ENCODE measurements at regions not wholly inside any gene's neighbourhood (a gene's known extent, or its start where the extent isn't known, plus 50 kb on each side); places are given as distances from the start of the nearest gene placed in this dataset.

DNA sequence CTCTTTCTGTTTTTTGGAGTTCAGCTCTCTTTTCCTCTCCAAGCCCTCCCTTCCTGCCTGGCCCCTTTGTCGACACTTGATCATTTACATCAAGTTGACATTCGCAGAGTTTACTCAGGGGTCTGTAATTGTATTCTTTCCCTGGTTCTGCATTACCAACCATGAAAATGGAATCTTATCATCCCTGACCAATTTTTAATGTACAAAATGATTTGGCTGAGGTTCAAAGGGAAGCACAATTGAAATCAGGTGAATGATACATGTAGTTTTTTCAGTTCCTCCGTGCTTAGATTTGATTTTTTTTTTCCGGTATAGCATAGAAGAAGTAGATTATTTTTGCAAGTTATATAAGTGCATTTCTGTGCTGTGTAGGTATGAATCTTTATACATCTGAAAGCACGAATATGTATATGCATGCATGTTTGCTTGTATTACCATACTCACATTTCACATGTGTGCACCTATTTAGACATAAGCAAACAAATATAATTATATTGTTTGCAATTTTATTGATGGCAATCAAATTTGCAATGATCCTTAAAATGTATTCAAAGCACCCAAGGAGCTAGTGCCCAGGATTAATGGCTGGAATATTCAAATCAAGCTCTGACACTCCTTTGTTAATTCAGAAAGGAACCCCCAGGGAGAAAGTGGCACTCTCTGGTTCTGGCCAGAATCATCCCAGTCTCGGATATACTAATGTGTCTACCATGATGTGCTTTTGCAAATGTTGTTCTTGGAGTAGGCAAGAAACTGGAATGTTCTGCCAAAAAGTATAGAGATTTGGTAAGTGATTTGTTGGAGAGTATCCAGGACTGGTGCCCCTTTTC lies 189.3 kb downstream of the VRK1 start:
- DNase-seq, result no peak
- no peaks in the 10 kb centered on the region for H3K4me1 Mint-ChIP-seq
- H3K27ac Mint-ChIP-seq, result no peak overlapping the region
- TF ChIP-seq, protein P1, sequence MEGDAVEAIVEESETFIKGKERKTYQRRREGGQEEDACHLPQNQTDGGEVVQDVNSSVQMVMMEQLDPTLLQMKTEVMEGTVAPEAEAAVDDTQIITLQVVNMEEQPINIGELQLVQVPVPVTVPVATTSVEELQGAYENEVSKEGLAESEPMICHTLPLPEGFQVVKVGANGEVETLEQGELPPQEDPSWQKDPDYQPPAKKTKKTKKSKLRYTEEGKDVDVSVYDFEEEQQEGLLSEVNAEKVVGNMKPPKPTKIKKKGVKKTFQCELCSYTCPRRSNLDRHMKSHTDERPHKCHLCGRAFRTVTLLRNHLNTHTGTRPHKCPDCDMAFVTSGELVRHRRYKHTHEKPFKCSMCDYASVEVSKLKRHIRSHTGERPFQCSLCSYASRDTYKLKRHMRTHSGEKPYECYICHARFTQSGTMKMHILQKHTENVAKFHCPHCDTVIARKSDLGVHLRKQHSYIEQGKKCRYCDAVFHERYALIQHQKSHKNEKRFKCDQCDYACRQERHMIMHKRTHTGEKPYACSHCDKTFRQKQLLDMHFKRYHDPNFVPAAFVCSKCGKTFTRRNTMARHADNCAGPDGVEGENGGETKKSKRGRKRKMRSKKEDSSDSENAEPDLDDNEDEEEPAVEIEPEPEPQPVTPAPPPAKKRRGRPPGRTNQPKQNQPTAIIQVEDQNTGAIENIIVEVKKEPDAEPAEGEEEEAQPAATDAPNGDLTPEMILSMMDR (IDR thresholded peaks at IDR 0.05), result no peak
- no peaks in the 10 kb centered on the region for H3K36me3 Mint-ChIP-seq (ENCODE audit: low read depth)
- H3K9me3 Mint-ChIP-seq, result no peaks in the 10 kb centered on the region
- H3K4me3 Mint-ChIP-seq, result no peak overlapping the region
- H3K27me3 Mint-ChIP-seq (ENCODE audit: low read depth, poor library complexity), result peaks cover 5% of the 10 kb centered on the region

DNA sequence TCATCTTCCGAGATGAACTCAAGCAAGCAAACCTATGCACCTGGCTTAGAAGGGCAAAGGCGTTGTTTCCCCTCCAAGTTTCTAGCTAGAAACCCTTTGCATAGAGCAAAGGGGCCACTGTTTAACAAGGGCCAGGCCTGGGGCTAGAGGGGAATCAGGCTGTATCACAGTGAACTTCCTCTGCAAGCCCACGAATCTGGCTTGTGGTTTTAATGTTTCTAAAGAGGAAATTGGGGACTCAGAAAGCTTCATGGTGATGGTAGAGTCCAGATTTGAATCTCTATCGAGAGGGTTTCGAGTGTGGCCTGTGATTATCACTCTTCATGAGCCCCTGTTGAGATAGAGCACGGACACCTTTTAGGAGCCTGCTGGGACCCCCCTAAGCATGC lies 189.9 kb downstream of the VRK1 start:
- TF ChIP-seq, protein P1 (IDR thresholded peaks at IDR 0.05), result no peak
- H3K27ac Mint-ChIP-seq, result no peak overlapping the region
- no peaks in the 10 kb centered on the region for H3K4me1 Mint-ChIP-seq
- no peak for DNase-seq
- no peak overlapping the region for H3K4me3 Mint-ChIP-seq
- peaks cover 5% of the 10 kb centered on the region for H3K27me3 Mint-ChIP-seq (ENCODE audit: low read depth, poor library complexity)
- no peaks in the 10 kb centered on the region for H3K36me3 Mint-ChIP-seq (ENCODE audit: low read depth)
- H3K9me3 Mint-ChIP-seq, result no peaks in the 10 kb centered on the region

DNA sequence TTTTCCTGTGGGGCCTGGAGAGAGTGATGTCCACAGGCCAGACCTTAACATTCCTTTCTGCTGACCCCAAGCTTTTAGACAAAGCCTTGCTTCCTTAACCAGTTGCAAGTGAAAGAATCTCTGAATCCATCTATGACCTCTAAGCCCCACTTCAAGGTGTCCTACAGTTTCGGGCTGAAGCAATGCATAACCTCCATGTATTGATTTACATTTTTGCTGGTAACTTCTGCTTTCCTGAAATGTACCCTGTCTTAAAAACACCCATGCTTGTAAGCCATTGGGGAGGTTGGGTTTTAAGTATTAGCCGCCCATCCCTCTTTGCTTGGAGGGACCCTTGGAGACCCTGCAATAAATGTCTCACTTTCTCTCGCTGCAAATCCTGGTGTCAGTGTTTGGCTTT lies 190.6 kb downstream of the VRK1 start:
- Mint-ChIP-seq H3K27ac (no peak overlapping the region), H3K9me3 (no peaks in the 10 kb centered on the region), H3K27me3 (ENCODE audit: low read depth, poor library complexity) (peaks cover 12% of the 10 kb centered on the region), H3K4me3 (no peak overlapping the region), H3K4me1 (no peaks in the 10 kb centered on the region), H3K36me3 (ENCODE audit: low read depth) (no peaks in the 10 kb centered on the region)
- TF ChIP-seq, protein P1 (IDR thresholded peaks at IDR 0.05), result no peak
- DNase-seq, result no peak

DNA sequence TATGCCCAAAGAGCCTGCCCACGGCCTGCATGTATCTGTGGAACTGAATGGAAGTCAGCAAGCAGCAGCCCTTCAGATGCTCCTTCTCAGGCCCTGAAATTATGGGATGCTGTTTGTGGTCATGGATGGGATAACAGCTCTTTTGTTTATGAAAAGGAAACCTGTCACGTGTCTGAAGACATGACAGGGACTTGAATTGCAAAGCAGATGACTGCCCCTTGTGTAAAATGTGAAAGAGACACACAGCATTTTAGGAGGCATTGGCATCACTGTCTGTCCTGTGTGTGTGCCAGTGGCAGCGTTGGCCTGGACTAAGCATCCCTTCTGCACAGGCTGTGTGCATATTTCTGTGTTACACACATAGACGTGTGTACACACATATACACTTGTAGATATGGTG lies 192.1 kb downstream of the VRK1 start:
- H3K4me3 Mint-ChIP-seq, result no peak overlapping the region
- H3K4me1 Mint-ChIP-seq, result no peaks in the 10 kb centered on the region
- no peak overlapping the region for H3K27ac Mint-ChIP-seq
- no peaks in the 10 kb centered on the region for H3K9me3 Mint-ChIP-seq
- TF ChIP-seq, protein P1 (IDR thresholded peaks at IDR 0.05), result no peak
- DNase-seq, result no peak
- peaks cover 12% of the 10 kb centered on the region for H3K27me3 Mint-ChIP-seq (ENCODE audit: low read depth, poor library complexity)
- no peaks in the 10 kb centered on the region for H3K36me3 Mint-ChIP-seq (ENCODE audit: low read depth)

DNA sequence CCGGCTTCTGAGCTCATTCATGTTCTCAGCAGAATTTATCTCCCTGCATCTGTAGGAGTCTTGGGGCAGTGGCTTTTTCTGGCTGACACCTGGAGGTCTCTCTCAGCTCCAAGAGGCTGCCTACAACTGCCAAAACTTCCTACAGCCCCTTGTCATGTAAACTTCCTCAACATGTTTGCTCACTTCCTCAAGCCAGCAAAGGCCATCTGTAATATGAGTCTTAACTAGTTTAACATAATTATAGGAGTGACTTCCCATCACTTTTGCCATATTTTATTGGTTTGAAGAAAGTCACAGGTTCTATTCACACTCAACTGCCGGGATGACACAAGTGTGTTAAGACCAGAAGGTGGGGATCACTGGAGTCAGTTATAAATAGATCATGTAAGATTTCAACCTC lies 194.0 kb downstream of the VRK1 start:
- Mint-ChIP-seq H3K36me3 (ENCODE audit: low read depth) (no peaks in the 10 kb centered on the region), H3K27me3 (ENCODE audit: low read depth, poor library complexity) (peaks cover 19% of the 10 kb centered on the region), H3K4me3 (no peak overlapping the region), H3K4me1 (no peaks in the 10 kb centered on the region), H3K9me3 (no peaks in the 10 kb centered on the region), H3K27ac (no peak overlapping the region)
- TF ChIP-seq, protein P1 (IDR thresholded peaks at IDR 0.05), result no peak
- DNase-seq, result no peak

DNA sequence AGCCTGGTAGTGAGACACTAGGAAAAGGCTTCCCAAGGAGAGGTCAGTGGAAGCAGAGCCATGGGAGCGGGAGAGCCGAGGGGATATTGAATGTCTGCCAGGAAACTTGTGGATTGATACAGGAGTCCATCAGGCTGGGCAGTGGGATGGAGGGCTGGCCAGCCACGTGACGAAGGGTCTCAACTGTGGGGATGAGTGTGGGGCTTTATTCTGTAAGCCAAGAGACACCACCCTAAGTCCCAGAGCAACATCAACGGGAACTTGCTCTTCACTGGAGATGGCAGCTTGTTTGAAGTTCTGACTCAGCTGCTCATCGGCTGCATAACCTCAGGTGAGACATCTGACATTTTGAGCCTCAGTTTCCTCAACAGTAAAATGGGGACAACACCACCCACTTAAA lies 197.8 kb downstream of the VRK1 start:
- Mint-ChIP-seq H3K27ac (peak overlapping the region; percentile 46), H3K9me3 (no peaks in the 10 kb centered on the region), H3K4me3 (no peak overlapping the region), H3K4me1 (no peaks in the 10 kb centered on the region), H3K27me3 (ENCODE audit: low read depth, poor library complexity) (peaks cover 19% of the 10 kb centered on the region), H3K36me3 (ENCODE audit: low read depth) (no peaks in the 10 kb centered on the region)
- DNase-seq, result no peak
- TF ChIP-seq, protein P1 (IDR thresholded peaks at IDR 0.05), result no peak

Measured in nephron progenitor cell (in vitro differentiated cells).